DOHH2 (cell line): ENCODE measurements at regions not wholly inside any gene's neighbourhood (a gene's known extent, or its start where the extent isn't known, plus 50 kb on each side); places are given as distances from the start of the nearest gene placed in this dataset.

Experiments
- CTCF ChIP-seq: fragments of 200-600 bp; sonication (generic); IDR thresholded peaks from one replicate; pipeline ENCODE4 v1.5.1; 2014; ENCODE audit warnings: antibody characterized with exemption, mild to moderate bottlenecking, low read depth, low read length; ENCODE audit not compliant: poor library complexity, severe bottlenecking
- EZH2phosphoT487 ChIP-seq: fragments of 200-600 bp; sonication (generic); IDR thresholded peaks from 2 replicates; pipeline ENCODE4 v1.6.1; 2017; ENCODE audit warnings: borderline replicate concordance, mild to moderate bottlenecking, antibody characterized with exemption, low read length, moderate library complexity, mixed read lengths

- TF ChIP-seq CTCF (no peak), EZH2phosphoT487 (no peak)
These were observed 394.9 kb upstream of the RGMA start for GRCh38 chr15:93483923-93484322.
